ENCODE measurements at regions not wholly inside any gene's neighbourhood (a gene's known extent, or its start where the extent isn't known, plus 50 kb on each side); places are given as distances from the start of the nearest gene placed in this dataset.

DNA sequence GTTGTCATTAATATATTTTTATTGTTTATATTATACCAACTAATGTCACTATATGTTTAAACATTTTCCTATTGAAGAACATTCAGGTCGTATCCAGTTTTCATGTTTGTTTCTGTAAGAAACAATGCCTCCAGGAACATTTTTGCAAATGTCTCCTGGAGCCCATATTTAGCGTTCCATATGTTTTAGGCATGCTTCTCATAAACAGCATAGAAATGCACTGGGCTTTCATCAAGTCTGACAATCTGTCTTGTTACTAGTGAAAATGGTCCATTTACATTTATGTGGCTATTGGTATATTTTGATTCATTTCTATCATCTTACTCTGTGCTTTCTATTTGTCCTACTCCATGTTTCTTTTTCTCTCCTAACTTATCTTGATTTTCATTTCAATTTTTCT lies 431.7 kb downstream of the TFAP2A start:
- no peaks in the 10 kb centered on the region for H3K4me1 ChIP-seq
- no peak overlapping the region for H3K4me3 ChIP-seq
- no peaks in the 10 kb centered on the region for H3K9me3 ChIP-seq
- no peak overlapping the region for H3K27ac ChIP-seq
- H3K36me3 ChIP-seq: no peaks in the 10 kb centered on the region
- no peak for DNase-seq
- TF ChIP-seq, protein P1, sequence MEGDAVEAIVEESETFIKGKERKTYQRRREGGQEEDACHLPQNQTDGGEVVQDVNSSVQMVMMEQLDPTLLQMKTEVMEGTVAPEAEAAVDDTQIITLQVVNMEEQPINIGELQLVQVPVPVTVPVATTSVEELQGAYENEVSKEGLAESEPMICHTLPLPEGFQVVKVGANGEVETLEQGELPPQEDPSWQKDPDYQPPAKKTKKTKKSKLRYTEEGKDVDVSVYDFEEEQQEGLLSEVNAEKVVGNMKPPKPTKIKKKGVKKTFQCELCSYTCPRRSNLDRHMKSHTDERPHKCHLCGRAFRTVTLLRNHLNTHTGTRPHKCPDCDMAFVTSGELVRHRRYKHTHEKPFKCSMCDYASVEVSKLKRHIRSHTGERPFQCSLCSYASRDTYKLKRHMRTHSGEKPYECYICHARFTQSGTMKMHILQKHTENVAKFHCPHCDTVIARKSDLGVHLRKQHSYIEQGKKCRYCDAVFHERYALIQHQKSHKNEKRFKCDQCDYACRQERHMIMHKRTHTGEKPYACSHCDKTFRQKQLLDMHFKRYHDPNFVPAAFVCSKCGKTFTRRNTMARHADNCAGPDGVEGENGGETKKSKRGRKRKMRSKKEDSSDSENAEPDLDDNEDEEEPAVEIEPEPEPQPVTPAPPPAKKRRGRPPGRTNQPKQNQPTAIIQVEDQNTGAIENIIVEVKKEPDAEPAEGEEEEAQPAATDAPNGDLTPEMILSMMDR (IDR thresholded peaks at IDR 0.05): no peak
- H3K27me3 ChIP-seq: no peaks in the 10 kb centered on the region
- intact Hi-C loops (cut with DNase I): no loop called here
- ATAC-seq: no peak

DNA sequence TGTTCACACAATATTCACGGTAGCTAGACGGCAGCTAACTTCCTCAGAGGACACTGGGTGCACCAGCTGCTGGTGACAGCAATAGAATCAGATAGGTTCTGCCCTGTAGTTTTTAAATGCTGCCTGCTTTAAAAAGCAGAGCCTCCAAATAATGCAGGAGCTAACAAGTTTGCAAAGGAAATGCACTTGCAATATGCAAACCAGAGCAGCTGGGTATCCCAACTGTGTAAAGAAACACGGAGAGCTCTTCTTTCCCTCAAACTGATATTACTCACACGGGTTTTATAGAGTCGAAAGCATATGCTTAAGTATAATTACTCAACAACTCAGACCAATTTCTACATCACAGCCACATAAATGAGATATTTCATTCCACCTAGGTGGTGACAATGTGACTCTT lies 432.7 kb downstream of the TFAP2A start:
- Histone ChIP-seq H3K27me3 (no peaks in the 10 kb centered on the region), H3K9me3 (no peaks in the 10 kb centered on the region), H3K27ac (no peak overlapping the region), H3K36me3 (no peaks in the 10 kb centered on the region), H3K4me3 (no peak overlapping the region), H3K4me1 (no peaks in the 10 kb centered on the region)
- no peak for ATAC-seq
- TF ChIP-seq, protein P1 (IDR thresholded peaks at IDR 0.05): no peak
- intact Hi-C loops (cut with DNase I): no loop called here
- no peak for DNase-seq

DNA sequence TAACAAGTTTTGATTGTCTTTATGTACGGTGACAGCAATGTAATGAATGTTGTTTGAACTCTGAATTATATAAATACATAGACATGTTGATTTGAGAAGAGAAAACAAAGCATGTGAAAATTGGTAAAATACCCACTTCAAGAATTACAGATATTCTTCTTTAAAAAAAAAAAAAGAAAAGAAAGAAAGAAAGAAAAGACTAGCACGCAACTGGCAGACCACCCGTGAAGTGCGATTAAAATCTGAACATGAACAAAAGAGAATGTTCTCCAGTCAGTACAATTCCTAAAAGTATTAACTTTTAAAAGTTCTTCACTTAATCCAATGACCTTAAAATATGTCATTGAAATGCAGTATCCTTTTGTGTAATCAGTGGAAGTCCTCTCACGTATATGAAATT lies 434.9 kb downstream of the TFAP2A start:
- Histone ChIP-seq H3K4me1 (no peaks in the 10 kb centered on the region), H3K27me3 (no peaks in the 10 kb centered on the region), H3K27ac (no peak overlapping the region), H3K9me3 (no peaks in the 10 kb centered on the region), H3K36me3 (no peaks in the 10 kb centered on the region), H3K4me3 (no peak overlapping the region)
- ATAC-seq (no peak), DNase-seq (no peak)
- intact Hi-C loops (cut with DNase I): no loop called here
- TF ChIP-seq, protein P1 (IDR thresholded peaks at IDR 0.05): no peak

DNA sequence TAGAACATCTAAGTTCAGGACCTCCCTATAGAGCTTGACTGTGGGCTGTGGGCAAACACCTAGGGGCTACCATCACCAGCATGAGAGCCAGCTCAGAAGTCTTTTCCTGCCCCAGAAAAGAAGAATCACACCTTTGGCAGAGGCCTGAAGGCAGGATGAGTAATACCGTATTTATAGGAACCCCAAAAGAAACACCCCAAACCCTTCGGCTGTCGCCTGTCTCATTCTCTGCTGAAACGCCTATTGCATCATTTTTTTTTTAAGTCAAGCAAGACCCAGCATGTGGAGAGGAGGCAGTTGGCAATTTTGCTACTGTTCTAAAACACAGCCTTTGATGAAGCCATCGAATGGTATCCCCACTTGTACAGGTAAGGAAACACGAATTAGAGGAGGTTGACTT lies 436.4 kb downstream of the TFAP2A start:
- Histone ChIP-seq H3K9me3 (no peaks in the 10 kb centered on the region), H3K4me3 (no peak overlapping the region), H3K4me1 (no peaks in the 10 kb centered on the region), H3K27ac (no peak overlapping the region), H3K27me3 (no peaks in the 10 kb centered on the region), H3K36me3 (no peaks in the 10 kb centered on the region)
- intact Hi-C loops (cut with DNase I): no loop called here
- TF ChIP-seq, protein P1 (IDR thresholded peaks at IDR 0.05): no peak
- DNase-seq: no peak
- no peak for ATAC-seq

DNA sequence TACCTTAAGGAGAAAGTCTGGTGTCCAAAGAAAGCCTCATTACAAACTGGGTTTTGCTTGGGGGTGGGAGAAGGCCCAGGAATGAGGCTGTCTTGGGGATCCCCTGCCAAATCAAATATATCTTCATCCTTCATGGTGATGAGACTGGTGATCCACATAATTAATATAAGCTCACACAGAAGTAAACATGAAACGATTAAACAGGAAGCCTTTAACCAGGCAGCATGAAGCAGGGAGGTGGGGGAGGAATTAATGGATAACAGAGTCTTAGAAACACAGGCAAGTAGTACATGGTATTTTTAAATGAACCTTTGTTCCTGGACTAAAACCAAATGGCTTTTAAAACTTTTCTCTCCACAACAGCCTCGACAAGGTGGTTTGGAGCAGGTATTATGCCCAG lies 437.5 kb downstream of the TFAP2A start:
- H3K27ac ChIP-seq: no peak overlapping the region
- TF ChIP-seq, protein P1 (IDR thresholded peaks at IDR 0.05): no peak

DNA sequence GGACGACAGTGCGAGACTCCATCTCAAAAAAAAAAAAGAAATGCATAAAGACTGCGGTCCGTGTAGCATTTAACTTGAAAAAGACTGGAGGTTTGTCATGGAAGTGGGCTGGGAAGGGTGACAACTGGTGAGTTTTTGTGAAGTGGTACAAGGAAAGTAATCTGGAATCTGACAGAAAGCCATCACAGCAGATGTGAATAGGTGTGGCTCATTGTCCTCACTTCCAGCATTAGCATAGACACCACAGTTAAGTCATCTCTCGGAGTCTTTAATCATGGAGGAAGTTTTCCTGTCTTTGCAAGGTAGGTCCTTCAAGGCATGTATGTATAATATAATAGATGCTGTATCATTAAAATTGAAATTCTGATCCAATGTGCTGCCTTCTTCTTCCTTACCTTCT lies 453.2 kb downstream of the TFAP2A start:
- H3K4me3 ChIP-seq: no peak overlapping the region
- H3K9me3 ChIP-seq: no peaks in the 10 kb centered on the region
- H3K36me3 ChIP-seq: no peaks in the 10 kb centered on the region
- H3K4me1 ChIP-seq: no peaks in the 10 kb centered on the region
- TF ChIP-seq, protein P1 (IDR thresholded peaks at IDR 0.05): no peak
- H3K27me3 ChIP-seq: no peaks in the 10 kb centered on the region
- DNase-seq (no peak), ATAC-seq (no peak)
- no peak overlapping the region for H3K27ac ChIP-seq
- intact Hi-C loops (cut with DNase I): no loop called here

More for the DNA sequence above, 437.5 kb downstream of the TFAP2A start:
- Histone ChIP-seq H3K36me3 (no peaks in the 10 kb centered on the region), H3K4me3 (no peak overlapping the region), H3K27me3 (no peaks in the 10 kb centered on the region), H3K9me3 (no peaks in the 10 kb centered on the region), H3K4me1 (no peaks in the 10 kb centered on the region)
- ATAC-seq (no peak), DNase-seq (no peak)
- intact Hi-C loops (cut with DNase I): no loop called here

Measured in upper lobe of right lung (tissue), 1 donor.